ENCODE measurements at regions not wholly inside any gene's neighbourhood (a gene's known extent, or its start where the extent isn't known, plus 50 kb on each side); places are given as distances from the start of the nearest gene placed in this dataset.

DNA sequence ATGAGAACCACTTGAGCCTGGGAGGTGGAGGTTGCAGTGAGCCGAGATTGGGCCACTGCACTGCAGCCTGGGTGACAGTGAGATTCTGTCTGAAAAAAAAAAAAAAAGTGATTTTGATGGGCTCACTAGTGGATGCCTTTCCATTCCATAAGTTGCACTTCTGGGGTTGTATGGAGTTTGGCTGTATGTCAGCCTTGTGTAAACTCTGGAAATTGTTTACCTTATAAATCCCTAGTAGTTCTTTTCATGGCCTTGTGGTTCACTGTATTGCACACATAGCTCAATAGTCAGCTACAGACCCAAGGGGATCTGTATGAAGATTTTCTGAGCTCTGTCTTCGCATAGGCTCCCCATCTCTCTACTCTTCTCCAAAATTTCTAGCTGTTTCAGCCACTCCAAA lies 131.9 kb downstream of the SOX11 start (continued):
- no peak for TF ChIP-seq ESRRA (CRISPR knock-in tag; IDR thresholded peaks at IDR 0.05; ENCODE audit: borderline replicate concordance)
- TF ChIP-seq, protein P1, sequence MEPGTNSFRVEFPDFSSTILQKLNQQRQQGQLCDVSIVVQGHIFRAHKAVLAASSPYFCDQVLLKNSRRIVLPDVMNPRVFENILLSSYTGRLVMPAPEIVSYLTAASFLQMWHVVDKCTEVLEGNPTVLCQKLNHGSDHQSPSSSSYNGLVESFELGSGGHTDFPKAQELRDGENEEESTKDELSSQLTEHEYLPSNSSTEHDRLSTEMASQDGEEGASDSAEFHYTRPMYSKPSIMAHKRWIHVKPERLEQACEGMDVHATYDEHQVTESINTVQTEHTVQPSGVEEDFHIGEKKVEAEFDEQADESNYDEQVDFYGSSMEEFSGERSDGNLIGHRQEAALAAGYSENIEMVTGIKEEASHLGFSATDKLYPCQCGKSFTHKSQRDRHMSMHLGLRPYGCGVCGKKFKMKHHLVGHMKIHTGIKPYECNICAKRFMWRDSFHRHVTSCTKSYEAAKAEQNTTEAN (CRISPR knock-in tag; IDR thresholded peaks at IDR 0.05) = no peak
- TF ChIP-seq, protein P2, sequence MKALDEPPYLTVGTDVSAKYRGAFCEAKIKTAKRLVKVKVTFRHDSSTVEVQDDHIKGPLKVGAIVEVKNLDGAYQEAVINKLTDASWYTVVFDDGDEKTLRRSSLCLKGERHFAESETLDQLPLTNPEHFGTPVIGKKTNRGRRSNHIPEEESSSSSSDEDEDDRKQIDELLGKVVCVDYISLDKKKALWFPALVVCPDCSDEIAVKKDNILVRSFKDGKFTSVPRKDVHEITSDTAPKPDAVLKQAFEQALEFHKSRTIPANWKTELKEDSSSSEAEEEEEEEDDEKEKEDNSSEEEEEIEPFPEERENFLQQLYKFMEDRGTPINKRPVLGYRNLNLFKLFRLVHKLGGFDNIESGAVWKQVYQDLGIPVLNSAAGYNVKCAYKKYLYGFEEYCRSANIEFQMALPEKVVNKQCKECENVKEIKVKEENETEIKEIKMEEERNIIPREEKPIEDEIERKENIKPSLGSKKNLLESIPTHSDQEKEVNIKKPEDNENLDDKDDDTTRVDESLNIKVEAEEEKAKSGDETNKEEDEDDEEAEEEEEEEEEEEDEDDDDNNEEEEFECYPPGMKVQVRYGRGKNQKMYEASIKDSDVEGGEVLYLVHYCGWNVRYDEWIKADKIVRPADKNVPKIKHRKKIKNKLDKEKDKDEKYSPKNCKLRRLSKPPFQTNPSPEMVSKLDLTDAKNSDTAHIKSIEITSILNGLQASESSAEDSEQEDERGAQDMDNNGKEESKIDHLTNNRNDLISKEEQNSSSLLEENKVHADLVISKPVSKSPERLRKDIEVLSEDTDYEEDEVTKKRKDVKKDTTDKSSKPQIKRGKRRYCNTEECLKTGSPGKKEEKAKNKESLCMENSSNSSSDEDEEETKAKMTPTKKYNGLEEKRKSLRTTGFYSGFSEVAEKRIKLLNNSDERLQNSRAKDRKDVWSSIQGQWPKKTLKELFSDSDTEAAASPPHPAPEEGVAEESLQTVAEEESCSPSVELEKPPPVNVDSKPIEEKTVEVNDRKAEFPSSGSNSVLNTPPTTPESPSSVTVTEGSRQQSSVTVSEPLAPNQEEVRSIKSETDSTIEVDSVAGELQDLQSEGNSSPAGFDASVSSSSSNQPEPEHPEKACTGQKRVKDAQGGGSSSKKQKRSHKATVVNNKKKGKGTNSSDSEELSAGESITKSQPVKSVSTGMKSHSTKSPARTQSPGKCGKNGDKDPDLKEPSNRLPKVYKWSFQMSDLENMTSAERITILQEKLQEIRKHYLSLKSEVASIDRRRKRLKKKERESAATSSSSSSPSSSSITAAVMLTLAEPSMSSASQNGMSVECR (CRISPR knock-in tag; IDR thresholded peaks at IDR 0.05; ENCODE audit: borderline replicate concordance) = no peak
- TF ChIP-seq, protein P3, sequence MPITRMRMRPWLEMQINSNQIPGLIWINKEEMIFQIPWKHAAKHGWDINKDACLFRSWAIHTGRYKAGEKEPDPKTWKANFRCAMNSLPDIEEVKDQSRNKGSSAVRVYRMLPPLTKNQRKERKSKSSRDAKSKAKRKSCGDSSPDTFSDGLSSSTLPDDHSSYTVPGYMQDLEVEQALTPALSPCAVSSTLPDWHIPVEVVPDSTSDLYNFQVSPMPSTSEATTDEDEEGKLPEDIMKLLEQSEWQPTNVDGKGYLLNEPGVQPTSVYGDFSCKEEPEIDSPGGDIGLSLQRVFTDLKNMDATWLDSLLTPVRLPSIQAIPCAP (CRISPR knock-in tag; IDR thresholded peaks at IDR 0.05) = no peak
- TF ChIP-seq, protein P4, sequence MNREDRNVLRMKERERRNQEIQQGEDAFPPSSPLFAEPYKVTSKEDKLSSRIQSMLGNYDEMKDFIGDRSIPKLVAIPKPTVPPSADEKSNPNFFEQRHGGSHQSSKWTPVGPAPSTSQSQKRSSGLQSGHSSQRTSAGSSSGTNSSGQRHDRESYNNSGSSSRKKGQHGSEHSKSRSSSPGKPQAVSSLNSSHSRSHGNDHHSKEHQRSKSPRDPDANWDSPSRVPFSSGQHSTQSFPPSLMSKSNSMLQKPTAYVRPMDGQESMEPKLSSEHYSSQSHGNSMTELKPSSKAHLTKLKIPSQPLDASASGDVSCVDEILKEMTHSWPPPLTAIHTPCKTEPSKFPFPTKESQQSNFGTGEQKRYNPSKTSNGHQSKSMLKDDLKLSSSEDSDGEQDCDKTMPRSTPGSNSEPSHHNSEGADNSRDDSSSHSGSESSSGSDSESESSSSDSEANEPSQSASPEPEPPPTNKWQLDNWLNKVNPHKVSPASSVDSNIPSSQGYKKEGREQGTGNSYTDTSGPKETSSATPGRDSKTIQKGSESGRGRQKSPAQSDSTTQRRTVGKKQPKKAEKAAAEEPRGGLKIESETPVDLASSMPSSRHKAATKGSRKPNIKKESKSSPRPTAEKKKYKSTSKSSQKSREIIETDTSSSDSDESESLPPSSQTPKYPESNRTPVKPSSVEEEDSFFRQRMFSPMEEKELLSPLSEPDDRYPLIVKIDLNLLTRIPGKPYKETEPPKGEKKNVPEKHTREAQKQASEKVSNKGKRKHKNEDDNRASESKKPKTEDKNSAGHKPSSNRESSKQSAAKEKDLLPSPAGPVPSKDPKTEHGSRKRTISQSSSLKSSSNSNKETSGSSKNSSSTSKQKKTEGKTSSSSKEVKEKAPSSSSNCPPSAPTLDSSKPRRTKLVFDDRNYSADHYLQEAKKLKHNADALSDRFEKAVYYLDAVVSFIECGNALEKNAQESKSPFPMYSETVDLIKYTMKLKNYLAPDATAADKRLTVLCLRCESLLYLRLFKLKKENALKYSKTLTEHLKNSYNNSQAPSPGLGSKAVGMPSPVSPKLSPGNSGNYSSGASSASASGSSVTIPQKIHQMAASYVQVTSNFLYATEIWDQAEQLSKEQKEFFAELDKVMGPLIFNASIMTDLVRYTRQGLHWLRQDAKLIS (CRISPR knock-in tag; IDR thresholded peaks at IDR 0.05; ENCODE audit: borderline replicate concordance) = no peak

DNA sequence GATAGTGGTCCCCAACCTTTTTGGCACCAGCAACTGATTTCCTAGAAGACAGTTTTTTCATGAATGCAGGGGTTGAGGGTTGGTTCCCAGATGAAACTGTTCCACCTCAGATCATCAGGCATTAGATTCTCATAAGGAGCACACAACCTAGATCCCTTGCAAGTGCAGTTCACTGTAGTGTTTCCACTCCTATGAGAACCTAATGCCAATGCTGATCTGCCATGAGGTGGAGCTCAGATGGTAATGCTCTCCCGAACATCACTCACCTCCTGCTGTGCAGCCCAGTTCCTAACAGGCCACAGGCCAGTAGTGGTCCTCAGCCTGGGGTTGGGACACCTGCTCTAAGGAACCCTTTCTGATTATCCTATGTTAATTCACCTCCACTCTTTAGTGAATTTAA lies 133.5 kb downstream of the SOX11 start:
- Mint-ChIP-seq H3K27ac (no peak overlapping the region), H3K4me1 (peaks cover 5% of the 10 kb centered on the region; the same call in 1 of the 2 replicates), H3K36me3 (peaks cover 56% of the 10 kb centered on the region), H3K27me3 (ENCODE audit: low read depth) (peaks cover 32% of the 10 kb centered on the region), H3K9me3 (peaks cover 78% of the 10 kb centered on the region), H3K4me3 (no peak overlapping the region)
- POLR2A ChIA-PET = no interaction called here
- ATAC-seq = no peak
- no peak for TF ChIP-seq FOXP1 (CRISPR knock-in tag; IDR thresholded peaks at IDR 0.05; ENCODE audit: borderline replicate concordance)
- TF ChIP-seq, protein P3 (CRISPR knock-in tag; IDR thresholded peaks at IDR 0.05) = no peak
- no peak for TF ChIP-seq CBFB (CRISPR knock-in tag; IDR thresholded peaks at IDR 0.05; ENCODE audit: low read depth)
- no peak for TF ChIP-seq JUN (CRISPR knock-in tag; IDR thresholded peaks at IDR 0.05)
- TF ChIP-seq GTF2I (CRISPR knock-in tag; conservative IDR thresholded peaks at IDR 0.05) = no peak
- no peak for TF ChIP-seq CREB1 (CRISPR knock-in tag; IDR thresholded peaks at IDR 0.05)
- no peak for TF ChIP-seq TCF7 (CRISPR knock-in tag; IDR thresholded peaks at IDR 0.05; ENCODE audit: low read depth)
- TF ChIP-seq, protein P5, sequence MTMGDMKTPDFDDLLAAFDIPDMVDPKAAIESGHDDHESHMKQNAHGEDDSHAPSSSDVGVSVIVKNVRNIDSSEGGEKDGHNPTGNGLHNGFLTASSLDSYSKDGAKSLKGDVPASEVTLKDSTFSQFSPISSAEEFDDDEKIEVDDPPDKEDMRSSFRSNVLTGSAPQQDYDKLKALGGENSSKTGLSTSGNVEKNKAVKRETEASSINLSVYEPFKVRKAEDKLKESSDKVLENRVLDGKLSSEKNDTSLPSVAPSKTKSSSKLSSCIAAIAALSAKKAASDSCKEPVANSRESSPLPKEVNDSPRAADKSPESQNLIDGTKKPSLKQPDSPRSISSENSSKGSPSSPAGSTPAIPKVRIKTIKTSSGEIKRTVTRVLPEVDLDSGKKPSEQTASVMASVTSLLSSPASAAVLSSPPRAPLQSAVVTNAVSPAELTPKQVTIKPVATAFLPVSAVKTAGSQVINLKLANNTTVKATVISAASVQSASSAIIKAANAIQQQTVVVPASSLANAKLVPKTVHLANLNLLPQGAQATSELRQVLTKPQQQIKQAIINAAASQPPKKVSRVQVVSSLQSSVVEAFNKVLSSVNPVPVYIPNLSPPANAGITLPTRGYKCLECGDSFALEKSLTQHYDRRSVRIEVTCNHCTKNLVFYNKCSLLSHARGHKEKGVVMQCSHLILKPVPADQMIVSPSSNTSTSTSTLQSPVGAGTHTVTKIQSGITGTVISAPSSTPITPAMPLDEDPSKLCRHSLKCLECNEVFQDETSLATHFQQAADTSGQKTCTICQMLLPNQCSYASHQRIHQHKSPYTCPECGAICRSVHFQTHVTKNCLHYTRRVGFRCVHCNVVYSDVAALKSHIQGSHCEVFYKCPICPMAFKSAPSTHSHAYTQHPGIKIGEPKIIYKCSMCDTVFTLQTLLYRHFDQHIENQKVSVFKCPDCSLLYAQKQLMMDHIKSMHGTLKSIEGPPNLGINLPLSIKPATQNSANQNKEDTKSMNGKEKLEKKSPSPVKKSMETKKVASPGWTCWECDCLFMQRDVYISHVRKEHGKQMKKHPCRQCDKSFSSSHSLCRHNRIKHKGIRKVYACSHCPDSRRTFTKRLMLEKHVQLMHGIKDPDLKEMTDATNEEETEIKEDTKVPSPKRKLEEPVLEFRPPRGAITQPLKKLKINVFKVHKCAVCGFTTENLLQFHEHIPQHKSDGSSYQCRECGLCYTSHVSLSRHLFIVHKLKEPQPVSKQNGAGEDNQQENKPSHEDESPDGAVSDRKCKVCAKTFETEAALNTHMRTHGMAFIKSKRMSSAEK (CRISPR knock-in tag; IDR thresholded peaks at IDR 0.05; ENCODE audit: borderline replicate concordance) = no peak
- TF ChIP-seq, protein P1 (CRISPR knock-in tag; IDR thresholded peaks at IDR 0.05) = no peak
- no peak for TF ChIP-seq EMX1 (CRISPR knock-in tag; IDR thresholded peaks at IDR 0.05)
- no peak for TF ChIP-seq ZNF396 (CRISPR knock-in tag; IDR thresholded peaks at IDR 0.05; ENCODE audit: borderline replicate concordance)
- no peak for TF ChIP-seq HMGA2 (CRISPR knock-in tag; IDR thresholded peaks at IDR 0.05)
- no peak for TF ChIP-seq NFATC4 (CRISPR knock-in tag; IDR thresholded peaks at IDR 0.05)
- TF ChIP-seq, protein P6, sequence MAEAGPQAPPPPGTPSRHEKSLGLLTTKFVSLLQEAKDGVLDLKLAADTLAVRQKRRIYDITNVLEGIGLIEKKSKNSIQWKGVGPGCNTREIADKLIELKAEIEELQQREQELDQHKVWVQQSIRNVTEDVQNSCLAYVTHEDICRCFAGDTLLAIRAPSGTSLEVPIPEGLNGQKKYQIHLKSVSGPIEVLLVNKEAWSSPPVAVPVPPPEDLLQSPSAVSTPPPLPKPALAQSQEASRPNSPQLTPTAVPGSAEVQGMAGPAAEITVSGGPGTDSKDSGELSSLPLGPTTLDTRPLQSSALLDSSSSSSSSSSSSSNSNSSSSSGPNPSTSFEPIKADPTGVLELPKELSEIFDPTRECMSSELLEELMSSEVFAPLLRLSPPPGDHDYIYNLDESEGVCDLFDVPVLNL (CRISPR knock-in tag; IDR thresholded peaks at IDR 0.05; ENCODE audit: borderline replicate concordance, low read depth) = no peak
- DNase-seq (ENCODE audit: low spot score) = no peak
- CTCF ChIA-PET = no interaction called here

Measured in WTC11 (cell line).